HepG2 (cell line): ENCODE measurements at regions not wholly inside any gene's neighbourhood (a gene's known extent, or its start where the extent isn't known, plus 50 kb on each side); places are given as distances from the start of the nearest gene placed in this dataset.

Source experiments
- ATAC-seq: fragments of 200-7000 bp; cut with Tn5 transposase; 3 replicates; pipeline ENCODE4 v1.9.1; 2020; ENCODE audit warnings: mild to moderate bottlenecking, moderate library complexity
- BruUV-seq: library from RNA; stranded (reverse); fragments of 400-500 nt; replicated peaks from 2 replicates; lab custom pipeline; 2021; lab: Mats Ljungman, UMichigan
- CTCF ChIA-PET: fragments of 300-600 bp; formaldehyde crosslinking; extraction: SDS; loops from one replicate; lab custom pipeline; 2021; ENCODE audit warnings: low total read pairs, inconsistent platforms, low intra/inter-chr PET ratio; lab: Yijun Ruan, JAX
- POLR2A ChIA-PET: fragments of 350-600 bp; sonication (Branson Sonifier 250); formaldehyde crosslinking; loops from one replicate; lab custom pipeline; 2020; ENCODE audit warnings: antibody characterized with exemption, inconsistent platforms; lab: Yijun Ruan, JAX
- DNase-seq: peaks from one replicate; pipeline ENCODE4 v3.0.0-alpha.2; 2015; ENCODE audit warnings: low spot score
- FAIRE-seq: peaks from 3 replicates; lab custom pipeline; 2011; peaks lifted over from hg19 to GRCh38; lab: Jason Lieb, UNC
- H2AFZ ChIP-seq: one replicate; pipeline ENCODE4 v1.6.1; 2011; ENCODE audit warnings: low read length, inconsistent platforms
- H3K27ac ChIP-seq: fragments of 300-600 bp; 3 replicates; pipeline ENCODE4 v1.8.0; 2011; ENCODE audit warnings: mixed run types, mild to moderate bottlenecking, mixed read lengths, low read length, inconsistent platforms; ENCODE audit not compliant: insufficient read depth; ENCODE audit errors: extremely low read length
- H3K27me3 ChIP-seq, 2 experiments: fragments of 200-600 bp in 1 of 2; 2 replicates in 1 of 2; 3 replicates in 1 of 2; pipeline versions ENCODE4 v1.6.0 to v1.8.0; 2011; ENCODE audit warnings: low read length in 2 of 2, mild to moderate bottlenecking in 2 of 2, moderate library complexity in 2 of 2, inconsistent platforms in 1 of 2; ENCODE audit not compliant: insufficient read depth in 2 of 2, control insufficient read depth in 1 of 2
- H3K36me3 ChIP-seq, 2 experiments: fragments of 200-600 bp in 1 of 2; replicated peaks in 1 of 2; 2 replicates in 1 of 2; 3 replicates in 1 of 2; pipeline versions ENCODE4 v1.5.1 to v1.8.0; 2011; ENCODE audit warnings: low read length in 2 of 2, inconsistent platforms in 1 of 2; ENCODE audit not compliant: insufficient read depth in 2 of 2, control insufficient read depth in 1 of 2
- H3K4me1 ChIP-seq: 2 replicates; pipeline ENCODE4 v1.5.1; 2012; ENCODE audit warnings: low read length, inconsistent platforms; ENCODE audit not compliant: insufficient read depth
- H3K4me2 ChIP-seq: 2 replicates; pipeline ENCODE4 v1.6.0; 2011; ENCODE audit warnings: low read depth, low read length, inconsistent platforms
- H3K4me3 ChIP-seq, 3 experiments: fragments of 200-600 bp in 1 of 3; sonication (generic), shearing (Covaris generic) in 1 of 3; replicated peaks in 1 of 3; 2 replicates each; pipeline ENCODE4 v1.5.1; 2011 to 2016; ENCODE audit warnings: low read length in 3 of 3, inconsistent platforms in 2 of 3, low read depth in 2 of 3, mild to moderate bottlenecking in 2 of 3, control low read depth in 1 of 3, mixed read lengths in 1 of 3; ENCODE audit not compliant: insufficient read depth in 1 of 3
- H3K79me2 ChIP-seq: one replicate; pipeline ENCODE4 v1.6.1; 2011; ENCODE audit warnings: low read length, inconsistent platforms; ENCODE audit not compliant: insufficient read depth
- H3K9ac ChIP-seq: 2 replicates; pipeline ENCODE4 v1.6.0; 2011; ENCODE audit warnings: mild to moderate bottlenecking, low read depth, low read length, inconsistent platforms; ENCODE audit not compliant: insufficient read depth
- H3K9me3 ChIP-seq: 2 replicates; pipeline ENCODE4 v1.5.1; 2012; ENCODE audit warnings: mild to moderate bottlenecking, low read length
- H4K20me1 ChIP-seq: 2 replicates; pipeline ENCODE4 v1.6.0; 2011; ENCODE audit warnings: inconsistent platforms, mild to moderate bottlenecking, low read length, moderate library complexity; ENCODE audit not compliant: insufficient read depth
- ATF1 ChIP-seq: IDR thresholded peaks from 2 replicates; pipeline ENCODE4 v1.6.1; 2016; ENCODE audit warnings: mild to moderate bottlenecking, control low read depth
- CREB1 ChIP-seq, 2 experiments: fragments of 450-650 bp in 1 of 2; IDR thresholded peaks; 2 replicates each; pipeline ENCODE4 v1.6.1; 2016 to 2017; ENCODE audit warnings: control low read depth in 1 of 2, mild to moderate bottlenecking in 1 of 2, missing compliant biosample characterization in 1 of 2, missing genetic modification characterization in 1 of 2
- CREM ChIP-seq, 2 experiments: sonication (generic) in 1 of 2; formaldehyde crosslinking in 1 of 2; IDR thresholded peaks; 2 replicates each; pipeline versions ENCODE4 v1.4.0 to v1.6.1; 2016 to 2020; ENCODE audit warnings: antibody characterized with exemption in 1 of 2, mild to moderate bottlenecking in 1 of 2, missing genetic modification reagents in 1 of 2
- GTF2F1 ChIP-seq: fragments of 150-350 bp; IDR thresholded peaks from 2 replicates; pipeline ENCODE4 v1.6.1; 2014; ENCODE audit warnings: low read length
- IKZF1 ChIP-seq: fragments of 450-650 bp; IDR thresholded peaks from 2 replicates; pipeline ENCODE4 v1.7.1; 2016
- MAF1 ChIP-seq: sonication (generic); formaldehyde crosslinking; IDR thresholded peaks from 2 replicates; pipeline ENCODE4 v1.5.0; 2020; ENCODE audit warnings: missing genetic modification reagents, borderline replicate concordance
- NCOR1 ChIP-seq: fragments of 200-600 bp; sonication (generic); IDR thresholded peaks from 2 replicates; pipeline ENCODE4 v1.7.0; 2017; ENCODE audit warnings: antibody characterized with exemption, low read length, borderline replicate concordance
- NFYC ChIP-seq: IDR thresholded peaks from 2 replicates; pipeline ENCODE4 v1.6.1; 2016; ENCODE audit warnings: missing genetic modification reagents, missing compliant biosample characterization
- PREB ChIP-seq: sonication (generic); formaldehyde crosslinking; IDR thresholded peaks from 2 replicates; pipeline ENCODE4 v1.4.0; 2020; ENCODE audit warnings: missing genetic modification reagents
- RXRB ChIP-seq: IDR thresholded peaks from 2 replicates; pipeline ENCODE4 v1.6.1; 2016; ENCODE audit warnings: borderline replicate concordance, missing genetic modification reagents, missing compliant biosample characterization
- SMC3 ChIP-seq: IDR thresholded peaks from 2 replicates; pipeline ENCODE4 v1.6.1; 2011; ENCODE audit warnings: low read length, improper control_type of control experiment
- SP4 ChIP-seq: sonication (generic); formaldehyde crosslinking; IDR thresholded peaks from 2 replicates; pipeline ENCODE4 v1.8.1; 2023; ENCODE audit warnings: mild to moderate bottlenecking, missing genetic modification reagents
- XRCC5 ChIP-seq: fragments of 200-400 bp; formaldehyde crosslinking; optimal IDR thresholded peaks from 2 replicates; pipeline ENCODE3; 2017; ENCODE audit warnings: mild to moderate bottlenecking, low read length
- YEATS2 ChIP-seq: sonication (generic); formaldehyde crosslinking; IDR thresholded peaks from 2 replicates; pipeline ENCODE4 v1.4.0; 2020; ENCODE audit warnings: missing genetic modification reagents, borderline replicate concordance
- ZBTB10 ChIP-seq: sonication (generic); formaldehyde crosslinking; IDR thresholded peaks from 2 replicates; pipeline ENCODE4 v1.4.0; 2020; ENCODE audit warnings: missing genetic modification reagents, borderline replicate concordance
- ZNF574 ChIP-seq: sonication (generic); formaldehyde crosslinking; IDR thresholded peaks from 2 replicates; pipeline ENCODE4 v1.4.0; 2020; ENCODE audit warnings: missing genetic modification reagents
- WGBS: methylation state at CpG from one replicate; pipeline ENCODE4 v1.1.6; 2017; ENCODE audit warnings: low lambda C conversion rate; 5-methylcytosine and 5-hydroxymethylcytosine counted together
- in situ Hi-C: cut with HindIII; loops from 2 replicates; pipeline ENCODE4 v1.10.0; 2017; ENCODE audit warnings: low pct_unique_long_range_greater_than_20kb; ENCODE audit not compliant: extremely low pct_ligation_motif_present
- intact Hi-C: fragments of 100-400 bp; cut with micrococcal nuclease; formaldehyde crosslinking; loops from one replicate; pipeline ENCODE4 v1.10.0; 2022; ENCODE audit not compliant: unreplicated experiment

- Histone ChIP-seq H3K27ac (no peak overlapping the region), H2AFZ (no peak overlapping the region), H3K36me3 (no peaks in the 10 kb centered on the region), H3K9me3 (no peaks in the 10 kb centered on the region), H3K9ac (no peak overlapping the region), H4K20me1 (no peaks in the 10 kb centered on the region), H3K79me2 (no peaks in the 10 kb centered on the region), H3K27me3 (0 out of 5 replicates have a peak, but pooled peaks cover 0 to 5% of the 10 kb centered on the region in 2 experiments), H3K4me1 (peaks cover 27% of the 10 kb centered on the region), H3K4me3 (no peak overlapping the region), H3K4me2 (no peak overlapping the region)
- in situ Hi-C loops (no loop called here), intact Hi-C loops (loop anchor here (1.0 to 2.0 kb wide), 5 partner anchors 27 to 333 kb away; no protein-coding TSS in a partner anchor)
- WGBS, result 2% methylated on average over 5 of the region's 5 CpGs
- DNase-seq, result peak; percentile 71
- POLR2A ChIA-PET, result no interaction called here
- CTCF ChIA-PET, result interaction anchor here (0.8 to 10.7 kb wide), 5 partner anchors 27 to 269 kb away, joined by 3 to 152 read pairs (median 8); no protein-coding TSS in a partner anchor
- FAIRE-seq, result no peak
- ATAC-seq, result peak; percentile 79
- BruUV-seq, result no TSS peak
- TF ChIP-seq YEATS2 (peak; percentile 37; the same call in 1 of the 2 replicates), ZBTB10 (no peak), GTF2F1 (no peak), CREB1 (IDR thresholded peaks at IDR 0.05) (peak; percentile 83), CREB1 (CRISPR knock-in tag; IDR thresholded peaks at IDR 0.05) (peak; percentile 55), SMC3 (peak; percentile 96), SP4 (CRISPR knock-in tag) (no peak), CREM (IDR thresholded peaks at IDR 0.05) (0 out of 2 replicates have a peak, but pooled peaks have one; percentile 22), CREM (CRISPR knock-in tag; IDR thresholded peaks at IDR 0.05) (no peak), XRCC5 (peak; percentile 36), NFYC (CRISPR knock-in tag) (no peak), IKZF1 (no peak), MAF1 (CRISPR knock-in tag) (no peak), PREB (CRISPR knock-in tag) (no peak), RXRB (CRISPR knock-in tag) (peak; percentile 16; the same call in 1 of the 2 replicates), NCOR1 (no peak), ATF1 (no peak), ZNF574 (CRISPR knock-in tag) (no peak)
These were observed 88.9 kb upstream of the ELOVL5 start for GRCh38 chr6:53437557-53438202.
